DMS53 treated with DMSO at 0.1 percent for 48 hours (cell line): ENCODE measurements at regions not wholly inside any gene's neighbourhood (a gene's known extent, or its start where the extent isn't known, plus 50 kb on each side); places are given as distances from the start of the nearest gene placed in this dataset.
"Not testable (repeated sequence)": the region's sequence is repeated elsewhere in the genome, so short reads cannot be mapped to it uniquely, and the experiment has no call there.

Source experiments
- DNase-seq: peaks from one replicate; lab custom pipeline; 2025; ENCODE audit not compliant: unreplicated experiment; lab: John Stamatoyannopoulos, UW

DNA sequence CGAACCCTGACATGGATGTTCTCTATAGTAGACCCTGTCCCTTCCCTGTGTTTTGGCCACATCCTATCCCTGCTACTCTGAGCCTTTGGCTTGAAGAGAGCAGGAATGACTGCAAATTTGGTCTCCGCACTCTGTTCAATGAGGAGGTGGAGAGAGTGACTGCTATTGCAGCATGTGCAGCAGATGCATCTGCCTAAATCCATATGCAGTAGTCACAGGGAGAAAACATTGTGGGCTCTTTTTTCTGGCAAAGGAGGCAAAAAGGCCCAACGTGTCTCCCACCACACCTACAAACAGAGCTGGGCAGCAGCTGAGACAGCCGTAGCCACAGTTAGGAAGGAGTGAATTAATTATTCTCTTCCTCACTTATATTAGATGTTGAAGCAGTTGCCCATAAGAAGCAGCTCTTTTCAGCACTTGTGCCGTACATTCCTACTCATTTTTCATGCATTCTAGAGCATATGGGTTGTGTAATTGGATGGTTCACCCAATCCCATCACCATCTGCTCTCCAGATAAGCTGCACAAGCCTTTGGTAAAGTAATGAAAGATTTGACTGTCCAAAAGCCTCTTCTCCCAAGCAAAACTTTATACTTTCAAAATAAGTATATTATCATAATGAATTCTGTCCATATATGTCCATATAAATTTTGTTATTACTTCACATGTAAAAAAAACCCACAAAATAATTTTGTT, 147.9 kb upstream of the FAM47A start:
- no peak for DNase-seq

GRCh38 chrX:34275699-34276098, 143.6 kb upstream of the FAM47A start:
- peak; percentile 38 for DNase-seq

DNA sequence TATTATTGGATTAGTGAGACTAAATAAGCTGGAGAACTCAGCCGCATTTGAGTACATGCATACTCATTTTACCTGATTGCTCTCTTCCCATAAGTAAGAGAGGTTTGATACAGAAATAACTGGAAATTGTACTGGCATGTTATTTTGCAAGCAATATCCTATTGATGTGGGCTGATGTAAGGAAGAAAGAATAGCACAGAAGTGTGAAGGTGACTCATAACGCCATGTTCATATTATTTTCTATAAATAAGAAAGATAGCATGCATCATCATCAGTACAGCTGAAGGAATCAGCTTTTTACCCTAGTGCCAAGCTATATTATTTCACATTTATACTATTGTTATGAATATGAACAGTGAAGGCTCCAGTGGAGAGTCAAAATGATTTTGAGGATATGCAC, 138.3 kb upstream of the FAM47A start:
- DNase-seq: no peak

DNA sequence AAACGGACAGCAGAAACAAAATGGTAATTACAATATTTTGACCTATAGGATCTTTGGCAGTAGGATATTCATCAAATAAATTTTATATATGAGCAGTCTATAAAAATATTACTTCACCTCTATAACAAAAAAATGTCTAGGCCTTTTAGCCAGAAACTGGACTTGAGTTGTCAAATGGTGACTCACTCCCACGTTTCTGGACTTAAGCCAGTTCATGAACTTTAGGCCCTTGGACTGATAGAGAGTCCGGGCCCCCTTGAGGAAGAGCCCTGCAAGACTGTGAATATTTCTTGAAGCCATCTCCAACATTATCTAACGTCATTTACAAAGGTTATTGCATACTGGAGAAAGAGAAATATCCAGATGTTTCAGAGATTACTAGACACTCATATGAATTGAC, 106.8 kb upstream of the FAM47A start:
- no peak for DNase-seq

GRCh38 chrX:34230156-34230555, 98.0 kb upstream of the FAM47A start:
- DNase-seq: not testable (repeated sequence)

- DNase-seq: no peak
These were observed 95.7 kb upstream of the FAM47A start for GRCh38 chrX:34227804-34228203.

DNA sequence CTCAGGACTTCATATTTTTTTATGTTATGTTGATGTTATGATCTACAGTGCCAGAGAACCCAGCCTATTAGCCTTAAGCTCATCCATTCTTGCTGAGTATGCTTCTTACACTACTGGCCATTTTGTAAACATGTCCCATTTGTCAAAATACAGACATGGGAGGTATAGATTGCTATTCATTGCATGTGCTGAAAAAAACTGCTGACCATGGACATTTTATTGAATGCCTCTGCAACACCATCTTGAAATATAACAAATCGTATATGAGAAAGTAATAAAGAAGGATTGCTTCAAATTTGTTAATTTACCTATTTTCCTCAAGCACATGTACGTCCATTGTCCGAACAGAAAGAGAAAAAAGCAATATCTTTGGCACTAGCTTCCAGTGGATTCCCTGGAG, 91.5 kb upstream of the FAM47A start:
- no peak for DNase-seq

- no peak for DNase-seq
These were observed 85.9 kb upstream of the FAM47A start for GRCh38 chrX:34218063-34218462.

- no peak for DNase-seq
These were observed 65.8 kb upstream of the FAM47A start for GRCh38 chrX:34197946-34198345.
